ENCODE measurements at regions not wholly inside any gene's neighbourhood (a gene's known extent, or its start where the extent isn't known, plus 50 kb on each side); places are given as distances from the start of the nearest gene placed in this dataset.

- TF ChIP-seq ZMYM2 (CRISPR knock-in tag; IDR thresholded peaks at IDR 0.05) (no peak), ZNF768 (CRISPR knock-in tag; IDR thresholded peaks at IDR 0.05) (no peak), ZMYM3 (CRISPR knock-in tag; IDR thresholded peaks at IDR 0.05) (no peak), PREB (CRISPR knock-in tag; IDR thresholded peaks at IDR 0.05) (no peak), SNAI1 (CRISPR knock-in tag; IDR thresholded peaks at IDR 0.05; ENCODE audit: borderline replicate concordance) (no peak), RFX5 (IDR thresholded peaks at IDR 0.05; ENCODE audit: low read depth, low read length) (no peak), ARHGAP35 (CRISPR knock-in tag; IDR thresholded peaks at IDR 0.05; ENCODE audit: borderline replicate concordance) (no peak), MLXIP (CRISPR knock-in tag; IDR thresholded peaks at IDR 0.05; ENCODE audit: borderline replicate concordance) (no peak)
- TF ChIP-seq, protein P1, sequence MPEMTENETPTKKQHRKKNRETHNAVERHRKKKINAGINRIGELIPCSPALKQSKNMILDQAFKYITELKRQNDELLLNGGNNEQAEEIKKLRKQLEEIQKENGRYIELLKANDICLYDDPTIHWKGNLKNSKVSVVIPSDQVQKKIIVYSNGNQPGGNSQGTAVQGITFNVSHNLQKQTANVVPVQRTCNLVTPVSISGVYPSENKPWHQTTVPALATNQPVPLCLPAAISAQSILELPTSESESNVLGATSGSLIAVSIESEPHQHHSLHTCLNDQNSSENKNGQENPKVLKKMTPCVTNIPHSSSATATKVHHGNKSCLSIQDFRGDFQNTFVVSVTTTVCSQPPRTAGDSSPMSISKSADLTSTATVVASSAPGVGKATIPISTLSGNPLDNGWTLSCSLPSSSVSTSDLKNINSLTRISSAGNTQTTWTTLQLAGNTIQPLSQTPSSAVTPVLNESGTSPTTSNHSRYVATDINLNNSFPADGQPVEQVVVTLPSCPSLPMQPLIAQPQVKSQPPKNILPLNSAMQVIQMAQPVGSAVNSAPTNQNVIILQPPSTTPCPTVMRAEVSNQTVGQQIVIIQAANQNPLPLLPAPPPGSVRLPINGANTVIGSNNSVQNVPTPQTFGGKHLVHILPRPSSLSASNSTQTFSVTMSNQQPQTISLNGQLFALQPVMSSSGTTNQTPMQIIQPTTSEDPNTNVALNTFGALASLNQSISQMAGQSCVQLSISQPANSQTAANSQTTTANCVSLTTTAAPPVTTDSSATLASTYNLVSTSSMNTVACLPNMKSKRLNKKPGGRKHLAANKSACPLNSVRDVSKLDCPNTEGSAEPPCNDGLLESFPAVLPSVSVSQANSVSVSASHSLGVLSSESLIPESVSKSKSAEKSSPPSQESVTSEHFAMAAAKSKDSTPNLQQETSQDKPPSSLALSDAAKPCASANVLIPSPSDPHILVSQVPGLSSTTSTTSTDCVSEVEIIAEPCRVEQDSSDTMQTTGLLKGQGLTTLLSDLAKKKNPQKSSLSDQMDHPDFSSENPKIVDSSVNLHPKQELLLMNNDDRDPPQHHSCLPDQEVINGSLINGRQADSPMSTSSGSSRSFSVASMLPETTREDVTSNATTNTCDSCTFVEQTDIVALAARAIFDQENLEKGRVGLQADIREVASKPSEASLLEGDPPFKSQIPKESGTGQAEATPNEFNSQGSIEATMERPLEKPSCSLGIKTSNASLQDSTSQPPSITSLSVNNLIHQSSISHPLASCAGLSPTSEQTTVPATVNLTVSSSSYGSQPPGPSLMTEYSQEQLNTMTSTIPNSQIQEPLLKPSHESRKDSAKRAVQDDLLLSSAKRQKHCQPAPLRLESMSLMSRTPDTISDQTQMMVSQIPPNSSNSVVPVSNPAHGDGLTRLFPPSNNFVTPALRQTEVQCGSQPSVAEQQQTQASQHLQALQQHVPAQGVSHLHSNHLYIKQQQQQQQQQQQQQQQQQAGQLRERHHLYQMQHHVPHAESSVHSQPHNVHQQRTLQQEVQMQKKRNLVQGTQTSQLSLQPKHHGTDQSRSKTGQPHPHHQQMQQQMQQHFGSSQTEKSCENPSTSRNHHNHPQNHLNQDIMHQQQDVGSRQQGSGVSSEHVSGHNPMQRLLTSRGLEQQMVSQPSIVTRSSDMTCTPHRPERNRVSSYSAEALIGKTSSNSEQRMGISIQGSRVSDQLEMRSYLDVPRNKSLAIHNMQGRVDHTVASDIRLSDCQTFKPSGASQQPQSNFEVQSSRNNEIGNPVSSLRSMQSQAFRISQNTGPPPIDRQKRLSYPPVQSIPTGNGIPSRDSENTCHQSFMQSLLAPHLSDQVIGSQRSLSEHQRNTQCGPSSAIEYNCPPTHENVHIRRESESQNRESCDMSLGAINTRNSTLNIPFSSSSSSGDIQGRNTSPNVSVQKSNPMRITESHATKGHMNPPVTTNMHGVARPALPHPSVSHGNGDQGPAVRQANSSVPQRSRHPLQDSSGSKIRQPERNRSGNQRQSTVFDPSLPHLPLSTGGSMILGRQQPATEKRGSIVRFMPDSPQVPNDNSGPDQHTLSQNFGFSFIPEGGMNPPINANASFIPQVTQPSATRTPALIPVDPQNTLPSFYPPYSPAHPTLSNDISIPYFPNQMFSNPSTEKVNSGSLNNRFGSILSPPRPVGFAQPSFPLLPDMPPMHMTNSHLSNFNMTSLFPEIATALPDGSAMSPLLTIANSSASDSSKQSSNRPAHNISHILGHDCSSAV (CRISPR knock-in tag; IDR thresholded peaks at IDR 0.05; ENCODE audit: borderline replicate concordance) = no peak
Measured at GRCh38 chr18:7333025-7333562, 102.2 kb downstream of the LRRC30 start (continued).
